ENCODE measurements at regions not wholly inside any gene's neighbourhood (a gene's known extent, or its start where the extent isn't known, plus 50 kb on each side); places are given as distances from the start of the nearest gene placed in this dataset.

GRCh38 chr13:90443268-90443667 is 904.2 kb upstream of the MIR17HG start:
- Histone ChIP-seq H3K27ac (no peak overlapping the region), H3K4me3 (no peak overlapping the region), H3K9me3 (no peaks in the 10 kb centered on the region), H3K27me3 (no peaks in the 10 kb centered on the region), H3K36me3 (no peaks in the 10 kb centered on the region), H3K4me1 (no peaks in the 10 kb centered on the region)
- DNase-seq = no peak
- no peak for TF ChIP-seq POLR2A (IDR thresholded peaks at IDR 0.05)
- TF ChIP-seq, protein P1, sequence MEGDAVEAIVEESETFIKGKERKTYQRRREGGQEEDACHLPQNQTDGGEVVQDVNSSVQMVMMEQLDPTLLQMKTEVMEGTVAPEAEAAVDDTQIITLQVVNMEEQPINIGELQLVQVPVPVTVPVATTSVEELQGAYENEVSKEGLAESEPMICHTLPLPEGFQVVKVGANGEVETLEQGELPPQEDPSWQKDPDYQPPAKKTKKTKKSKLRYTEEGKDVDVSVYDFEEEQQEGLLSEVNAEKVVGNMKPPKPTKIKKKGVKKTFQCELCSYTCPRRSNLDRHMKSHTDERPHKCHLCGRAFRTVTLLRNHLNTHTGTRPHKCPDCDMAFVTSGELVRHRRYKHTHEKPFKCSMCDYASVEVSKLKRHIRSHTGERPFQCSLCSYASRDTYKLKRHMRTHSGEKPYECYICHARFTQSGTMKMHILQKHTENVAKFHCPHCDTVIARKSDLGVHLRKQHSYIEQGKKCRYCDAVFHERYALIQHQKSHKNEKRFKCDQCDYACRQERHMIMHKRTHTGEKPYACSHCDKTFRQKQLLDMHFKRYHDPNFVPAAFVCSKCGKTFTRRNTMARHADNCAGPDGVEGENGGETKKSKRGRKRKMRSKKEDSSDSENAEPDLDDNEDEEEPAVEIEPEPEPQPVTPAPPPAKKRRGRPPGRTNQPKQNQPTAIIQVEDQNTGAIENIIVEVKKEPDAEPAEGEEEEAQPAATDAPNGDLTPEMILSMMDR (IDR thresholded peaks at IDR 0.05) = no peak
- 46% methylated on average over 3 of the region's 3 CpGs for WGBS (ENCODE audit: insufficient coverage, low coverage, low lambda C conversion rate, missing lambda C conversion rate)
- ATAC-seq = no peak
- intact Hi-C loops (cut with DNase I) = no loop called here

DNA sequence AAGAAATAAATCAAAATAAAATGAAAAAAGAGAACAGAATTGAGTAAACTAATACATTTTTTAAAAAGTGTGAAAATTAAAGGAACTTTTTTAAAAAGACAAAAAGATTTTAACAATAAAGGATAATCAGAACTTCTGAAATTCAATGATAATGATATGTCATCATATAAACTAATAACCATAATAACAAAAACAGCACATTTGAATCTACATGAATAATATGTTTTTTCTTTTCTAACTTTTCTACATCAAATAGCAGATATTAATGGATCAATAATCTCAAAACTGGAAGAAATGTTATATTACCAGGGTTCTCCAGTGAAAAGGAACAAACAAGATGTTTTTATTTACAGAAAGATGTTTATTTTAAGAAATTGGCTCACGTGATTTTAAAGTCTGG is 903.3 kb upstream of the MIR17HG start:
- DNase-seq = no peak
- Histone ChIP-seq H3K4me1 (no peaks in the 10 kb centered on the region), H3K36me3 (no peaks in the 10 kb centered on the region), H3K4me3 (no peak overlapping the region), H3K9me3 (no peaks in the 10 kb centered on the region), H3K27me3 (no peaks in the 10 kb centered on the region), H3K27ac (no peak overlapping the region)
- no peak for TF ChIP-seq POLR2A (IDR thresholded peaks at IDR 0.05)
- TF ChIP-seq, protein P1 (IDR thresholded peaks at IDR 0.05) = no peak
- intact Hi-C loops (cut with DNase I) = no loop called here
- no peak for ATAC-seq
- WGBS (ENCODE audit: insufficient coverage, low coverage, low lambda C conversion rate, missing lambda C conversion rate) = 58% methylated on average over 1 of the region's 1 CpG

- 45% methylated on average over 2 of the region's 2 CpGs for WGBS (ENCODE audit: insufficient coverage, low coverage, low lambda C conversion rate, missing lambda C conversion rate)
- Histone ChIP-seq H3K9me3 (no peaks in the 10 kb centered on the region), H3K36me3 (no peaks in the 10 kb centered on the region), H3K4me1 (no peaks in the 10 kb centered on the region), H3K4me3 (no peak overlapping the region), H3K27ac (no peak overlapping the region), H3K27me3 (no peaks in the 10 kb centered on the region)
- no peak for TF ChIP-seq POLR2A (IDR thresholded peaks at IDR 0.05)
- TF ChIP-seq, protein P1 (IDR thresholded peaks at IDR 0.05) = no peak
- ATAC-seq (no peak), DNase-seq (no peak)
- intact Hi-C loops (cut with DNase I) = no loop called here
Observed at GRCh38 chr13:90445179-90445578, 902.3 kb upstream of the MIR17HG start.

DNA sequence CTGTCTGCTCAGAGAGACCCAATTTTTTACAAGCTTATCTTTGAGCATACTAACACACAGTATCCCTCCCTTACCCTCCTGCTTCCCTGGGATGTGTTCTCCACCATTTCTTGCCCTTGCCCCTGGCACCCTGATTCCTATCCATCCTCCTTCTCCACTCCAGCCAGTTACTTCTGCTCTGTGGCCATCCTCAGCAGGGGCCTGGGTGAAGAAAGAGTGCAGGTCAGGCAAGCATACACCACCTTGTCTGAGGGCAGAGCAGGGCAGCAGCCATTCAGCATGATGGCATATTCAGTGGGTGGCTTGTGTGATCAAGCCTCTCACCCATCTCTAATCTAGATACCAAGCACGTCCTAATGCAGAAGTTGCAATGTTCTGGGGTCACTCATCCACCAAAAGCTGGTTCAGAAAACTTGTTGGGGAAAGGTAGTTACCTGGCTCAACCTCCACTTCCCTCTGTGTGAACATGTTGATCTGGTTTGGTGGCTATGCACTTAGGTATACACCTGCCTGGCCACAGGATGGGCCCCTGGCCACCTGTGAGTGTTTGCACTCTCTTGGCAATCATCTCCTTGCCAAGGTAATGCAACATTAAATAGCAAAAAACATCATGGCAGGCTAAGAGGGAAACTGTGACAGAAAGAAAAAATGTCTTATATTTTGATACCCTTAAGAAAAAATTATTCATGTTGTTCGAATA is 900.3 kb upstream of the MIR17HG start:
- intact Hi-C loops (cut with DNase I) = no loop called here
- no peaks in the 10 kb centered on the region for H3K9me3 ChIP-seq
- TF ChIP-seq, protein P1 (IDR thresholded peaks at IDR 0.05) = no peak
- TF ChIP-seq POLR2A (IDR thresholded peaks at IDR 0.05) = no peak
- no peak for DNase-seq
- no peaks in the 10 kb centered on the region for H3K36me3 ChIP-seq
- no peaks in the 10 kb centered on the region for H3K4me1 ChIP-seq
- H3K27me3 ChIP-seq = no peaks in the 10 kb centered on the region
- 61% methylated on average over 1 of the region's 2 CpGs for WGBS (ENCODE audit: insufficient coverage, low coverage, low lambda C conversion rate, missing lambda C conversion rate)
- no peak overlapping the region for H3K27ac ChIP-seq
- no peak overlapping the region for H3K4me3 ChIP-seq
- ATAC-seq = no peak

DNA sequence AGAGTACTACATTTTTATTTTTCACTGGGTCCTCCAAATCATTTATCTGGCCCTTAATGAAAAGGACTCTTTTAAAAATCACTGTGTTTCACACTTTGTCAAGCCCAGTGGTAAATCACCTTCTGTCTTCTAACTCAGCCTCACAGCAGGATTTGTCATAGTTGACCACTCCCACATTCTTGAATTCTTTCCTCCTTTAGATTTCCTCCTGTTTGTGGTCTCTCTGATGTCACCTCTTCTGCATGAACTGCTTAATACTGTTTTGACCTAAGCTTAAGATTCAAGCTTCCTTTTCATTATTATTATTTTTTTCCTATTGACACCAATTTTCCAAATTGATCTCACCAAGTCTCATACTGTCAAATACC is 899.8 kb upstream of the MIR17HG start:
- no peak for ATAC-seq
- H3K4me1 ChIP-seq = no peaks in the 10 kb centered on the region
- no peaks in the 10 kb centered on the region for H3K36me3 ChIP-seq
- no peak overlapping the region for H3K27ac ChIP-seq
- H3K9me3 ChIP-seq = no peaks in the 10 kb centered on the region
- intact Hi-C loops (cut with DNase I) = no loop called here
- H3K27me3 ChIP-seq = no peaks in the 10 kb centered on the region
- TF ChIP-seq, protein P1 (IDR thresholded peaks at IDR 0.05) = no peak
- no peak for TF ChIP-seq POLR2A (IDR thresholded peaks at IDR 0.05)
- no peak overlapping the region for H3K4me3 ChIP-seq
- no peak for DNase-seq
